HepG2 (cell line): ENCODE measurements at regions not wholly inside any gene's neighbourhood (a gene's known extent, or its start where the extent isn't known, plus 50 kb on each side); places are given as distances from the start of the nearest gene placed in this dataset.

ENCODE experiments used
- ATAC-seq: fragments of 200-7000 bp; cut with Tn5 transposase; 3 replicates; pipeline ENCODE4 v1.9.1; 2020; ENCODE audit warnings: mild to moderate bottlenecking, moderate library complexity
- BruUV-seq: library from RNA; stranded (reverse); fragments of 400-500 nt; replicated peaks from 2 replicates; lab custom pipeline; 2021; lab: Mats Ljungman, UMichigan
- CTCF ChIA-PET: fragments of 300-600 bp; formaldehyde crosslinking; extraction: SDS; loops from one replicate; lab custom pipeline; 2021; ENCODE audit warnings: low total read pairs, inconsistent platforms, low intra/inter-chr PET ratio; lab: Yijun Ruan, JAX
- POLR2A ChIA-PET: fragments of 350-600 bp; sonication (Branson Sonifier 250); formaldehyde crosslinking; loops from one replicate; lab custom pipeline; 2020; ENCODE audit warnings: antibody characterized with exemption, inconsistent platforms; lab: Yijun Ruan, JAX
- DNase-seq: peaks from one replicate; pipeline ENCODE4 v3.0.0-alpha.2; 2015; ENCODE audit warnings: low spot score
- FAIRE-seq: peaks from 3 replicates; lab custom pipeline; 2011; peaks lifted over from hg19 to GRCh38; lab: Jason Lieb, UNC
- H2AFZ ChIP-seq: one replicate; pipeline ENCODE4 v1.6.1; 2011; ENCODE audit warnings: low read length, inconsistent platforms
- H3K27ac ChIP-seq: fragments of 300-600 bp; 3 replicates; pipeline ENCODE4 v1.8.0; 2011; ENCODE audit warnings: mixed run types, mild to moderate bottlenecking, mixed read lengths, low read length, inconsistent platforms; ENCODE audit not compliant: insufficient read depth; ENCODE audit errors: extremely low read length
- H3K27me3 ChIP-seq, 2 experiments: fragments of 200-600 bp in 1 of 2; 2 replicates in 1 of 2; 3 replicates in 1 of 2; pipeline versions ENCODE4 v1.6.0 to v1.8.0; 2011; ENCODE audit warnings: low read length in 2 of 2, mild to moderate bottlenecking in 2 of 2, moderate library complexity in 2 of 2, inconsistent platforms in 1 of 2; ENCODE audit not compliant: insufficient read depth in 2 of 2, control insufficient read depth in 1 of 2
- H3K36me3 ChIP-seq, 2 experiments: fragments of 200-600 bp in 1 of 2; replicated peaks in 1 of 2; 2 replicates in 1 of 2; 3 replicates in 1 of 2; pipeline versions ENCODE4 v1.5.1 to v1.8.0; 2011; ENCODE audit warnings: low read length in 2 of 2, inconsistent platforms in 1 of 2; ENCODE audit not compliant: insufficient read depth in 2 of 2, control insufficient read depth in 1 of 2
- H3K4me1 ChIP-seq: 2 replicates; pipeline ENCODE4 v1.5.1; 2012; ENCODE audit warnings: low read length, inconsistent platforms; ENCODE audit not compliant: insufficient read depth
- H3K4me2 ChIP-seq: 2 replicates; pipeline ENCODE4 v1.6.0; 2011; ENCODE audit warnings: low read depth, low read length, inconsistent platforms
- H3K4me3 ChIP-seq, 3 experiments: fragments of 200-600 bp in 1 of 3; sonication (generic), shearing (Covaris generic) in 1 of 3; replicated peaks in 1 of 3; 2 replicates each; pipeline ENCODE4 v1.5.1; 2011 to 2016; ENCODE audit warnings: low read length in 3 of 3, inconsistent platforms in 2 of 3, low read depth in 2 of 3, mild to moderate bottlenecking in 2 of 3, control low read depth in 1 of 3, mixed read lengths in 1 of 3; ENCODE audit not compliant: insufficient read depth in 1 of 3
- H3K79me2 ChIP-seq: one replicate; pipeline ENCODE4 v1.6.1; 2011; ENCODE audit warnings: low read length, inconsistent platforms; ENCODE audit not compliant: insufficient read depth
- H3K9ac ChIP-seq: 2 replicates; pipeline ENCODE4 v1.6.0; 2011; ENCODE audit warnings: mild to moderate bottlenecking, low read depth, low read length, inconsistent platforms; ENCODE audit not compliant: insufficient read depth
- H3K9me3 ChIP-seq: 2 replicates; pipeline ENCODE4 v1.5.1; 2012; ENCODE audit warnings: mild to moderate bottlenecking, low read length
- H4K20me1 ChIP-seq: 2 replicates; pipeline ENCODE4 v1.6.0; 2011; ENCODE audit warnings: inconsistent platforms, mild to moderate bottlenecking, low read length, moderate library complexity; ENCODE audit not compliant: insufficient read depth
- CBFB ChIP-seq: sonication (generic); formaldehyde crosslinking; IDR thresholded peaks from 2 replicates; pipeline ENCODE4 v1.4.0; 2020; ENCODE audit warnings: missing genetic modification reagents
- FIP1L1 ChIP-seq: fragments of 200-400 bp; formaldehyde crosslinking; IDR thresholded peaks from 2 replicates; pipeline ENCODE4 v1.6.1; 2018; ENCODE audit warnings: low read depth, mild to moderate bottlenecking, low read length, moderate library complexity, borderline replicate concordance; ENCODE audit not compliant: insufficient read depth
- HHEX ChIP-seq: IDR thresholded peaks from 2 replicates; pipeline ENCODE4 v1.6.1; 2016; ENCODE audit warnings: control low read depth
- HNRNPLL ChIP-seq: fragments of 200-400 bp; formaldehyde crosslinking; IDR thresholded peaks from 2 replicates; pipeline ENCODE4 v1.6.1; 2017; ENCODE audit warnings: mild to moderate bottlenecking, low read depth, low read length; ENCODE audit not compliant: poor library complexity, severe bottlenecking
- HOXA5 ChIP-seq: sonication (generic); formaldehyde crosslinking; IDR thresholded peaks from 2 replicates; pipeline ENCODE4 v1.4.0; 2020; ENCODE audit warnings: missing genetic modification reagents
- MYNN ChIP-seq: sonication (generic); formaldehyde crosslinking; IDR thresholded peaks from 2 replicates; pipeline ENCODE4 v1.4.0; 2020; ENCODE audit warnings: mild to moderate bottlenecking, low read depth, missing genetic modification reagents
- NFAT5 ChIP-seq: sonication (generic); formaldehyde crosslinking; IDR thresholded peaks from 2 replicates; pipeline ENCODE4 v1.4.0; 2020; ENCODE audit warnings: missing genetic modification reagents
- NRL ChIP-seq: sonication (generic); formaldehyde crosslinking; IDR thresholded peaks from 2 replicates; pipeline ENCODE4 v1.5.0; 2020; ENCODE audit warnings: missing genetic modification reagents, mild to moderate bottlenecking, moderate library complexity, borderline replicate concordance
- SRSF4 ChIP-seq: fragments of 200-400 bp; formaldehyde crosslinking; IDR thresholded peaks from one replicate; pipeline ENCODE4 v1.6.1; 2018; ENCODE audit warnings: mild to moderate bottlenecking, low read depth, low read length, moderate library complexity; ENCODE audit not compliant: poor library complexity, severe bottlenecking
- THAP8 ChIP-seq: sonication (generic); formaldehyde crosslinking; IDR thresholded peaks from 2 replicates; pipeline ENCODE4 v1.5.1; 2020; ENCODE audit warnings: missing genetic modification reagents, mild to moderate bottlenecking, borderline replicate concordance
- TOPORS ChIP-seq: sonication (generic); formaldehyde crosslinking; IDR thresholded peaks from 2 replicates; pipeline ENCODE4 v1.8.0; 2023; ENCODE audit warnings: mild to moderate bottlenecking, missing genetic modification reagents
- TRIM24 ChIP-seq: sonication (generic); formaldehyde crosslinking; IDR thresholded peaks from 2 replicates; pipeline ENCODE4 v1.8.0; 2022; ENCODE audit warnings: mild to moderate bottlenecking, missing genetic modification reagents
- ZBTB43 ChIP-seq: sonication (generic); formaldehyde crosslinking; conservative IDR thresholded peaks from 2 replicates; pipeline ENCODE4 v1.4.0; 2020; ENCODE audit warnings: missing genetic modification reagents
- ZBTB8A ChIP-seq: sonication (generic); formaldehyde crosslinking; IDR thresholded peaks from 2 replicates; pipeline ENCODE4 v1.4.0; 2020; ENCODE audit warnings: mild to moderate bottlenecking, low read depth, missing genetic modification reagents, borderline replicate concordance
- WGBS: methylation state at CpG from one replicate; pipeline ENCODE4 v1.1.6; 2017; ENCODE audit warnings: low lambda C conversion rate; 5-methylcytosine and 5-hydroxymethylcytosine counted together
- in situ Hi-C: cut with HindIII; loops from 2 replicates; pipeline ENCODE4 v1.10.0; 2017; ENCODE audit warnings: low pct_unique_long_range_greater_than_20kb; ENCODE audit not compliant: extremely low pct_ligation_motif_present
- intact Hi-C: fragments of 100-400 bp; cut with micrococcal nuclease; formaldehyde crosslinking; loops from one replicate; pipeline ENCODE4 v1.10.0; 2022; ENCODE audit not compliant: unreplicated experiment

GRCh38 chr22:27273853-27274252 lies 527.7 kb downstream of the MN1 start:
- BruUV-seq, result no TSS peak
- DNase-seq (no peak), FAIRE-seq (no peak), ATAC-seq (no peak)
- Histone ChIP-seq H3K79me2 (no peaks in the 10 kb centered on the region), H3K36me3 (no peaks in the 10 kb centered on the region), H3K4me2 (no peak overlapping the region), H3K27ac (no peak overlapping the region), H3K9ac (no peak overlapping the region), H4K20me1 (no peaks in the 10 kb centered on the region), H3K4me3 (no peak overlapping the region), H3K27me3 (no peaks in the 10 kb centered on the region), H3K9me3 (no peaks in the 10 kb centered on the region; the same call in 1 of the 2 replicates), H3K4me1 (no peaks in the 10 kb centered on the region), H2AFZ (no peak overlapping the region)
- in situ Hi-C loops, result no loop called here
- ChIA-PET POLR2A (no interaction called here), CTCF (no interaction called here)
- 51% methylated on average over 10 of the region's 10 CpGs for WGBS
- TF ChIP-seq MYNN (CRISPR knock-in tag) (no peak), TOPORS (no peak), THAP8 (CRISPR knock-in tag) (no peak), ZBTB43 (CRISPR knock-in tag) (no peak), NFAT5 (CRISPR knock-in tag) (no peak), NRL (CRISPR knock-in tag) (no peak), FIP1L1 (no peak), CBFB (no peak), HOXA5 (CRISPR knock-in tag) (no peak), TRIM24 (CRISPR knock-in tag) (no peak), HNRNPLL (no peak), SRSF4 (no peak), HHEX (CRISPR knock-in tag) (no peak), ZBTB8A (no peak)
- intact Hi-C loops, result no loop called here
